IMR-90 (cell line): ENCODE measurements at regions not wholly inside any gene's neighbourhood (a gene's known extent, or its start where the extent isn't known, plus 50 kb on each side); places are given as distances from the start of the nearest gene placed in this dataset.

Experiments used
- ATAC-seq: fragments of 200-7000 bp; cut with Tn5 transposase; 2 replicates; pipeline ENCODE4 v1.9.1; 2020; ENCODE audit warnings: low read depth, mild to moderate bottlenecking, moderate library complexity
- BruUV-seq: library from RNA; stranded (reverse); fragments of 400-500 nt; replicated peaks from 2 replicates; lab custom pipeline; 2021; lab: Mats Ljungman, UMichigan
- CTCF ChIA-PET: fragments of 300-600 bp; formaldehyde crosslinking; extraction: SDS; loops from one replicate; lab custom pipeline; 2021; ENCODE audit warnings: antibody characterized with exemption; lab: Yijun Ruan, JAX
- POLR2A ChIA-PET: fragments of 300-600 bp; sonication (Branson Sonifier 250); formaldehyde crosslinking; loops from one replicate; lab custom pipeline; 2022; ENCODE audit warnings: antibody characterized with exemption; ENCODE audit not compliant: unreplicated experiment; lab: Charles Lee
- DNase-seq: peaks from one replicate; pipeline ENCODE4 v3.0.0; 2013
- H2AFZ ChIP-seq: replicated peaks from 2 replicates; pipeline ENCODE3; 2013; ENCODE audit warnings: low read length, mild to moderate bottlenecking; ENCODE audit not compliant: poor library complexity
- H2AK5ac ChIP-seq: 2 replicates; pipeline ENCODE4 v1.6.1; 2013; ENCODE audit warnings: low read depth, low read length, inconsistent platforms
- H2AK9ac ChIP-seq: replicated peaks from 2 replicates; pipeline ENCODE3; 2013; ENCODE audit warnings: mild to moderate bottlenecking, low read depth, low read length, moderate library complexity; ENCODE audit not compliant: poor library complexity
- H2BK120ac ChIP-seq: 2 replicates; pipeline ENCODE4 v1.6.1; 2013; ENCODE audit warnings: low read depth, low read length, inconsistent platforms
- H2BK15ac ChIP-seq: 3 replicates; pipeline ENCODE4 v1.6.1; 2013; ENCODE audit warnings: low read depth, low read length, inconsistent platforms
- H2BK20ac ChIP-seq: 2 replicates; pipeline ENCODE4 v1.6.1; 2013; ENCODE audit warnings: low read depth, mild to moderate bottlenecking, inconsistent platforms, low read length, moderate library complexity
- H2BK5ac ChIP-seq: 2 replicates; pipeline ENCODE4 v1.6.1; 2013; ENCODE audit warnings: mild to moderate bottlenecking, low read depth, low read length, inconsistent platforms; ENCODE audit not compliant: poor library complexity, severe bottlenecking
- H3K14ac ChIP-seq: replicated peaks from 2 replicates; pipeline ENCODE4 v1.6.1; 2013; ENCODE audit warnings: low read depth, low read length, inconsistent platforms
- H3K18ac ChIP-seq: 2 replicates; pipeline ENCODE4 v1.6.1; 2013; ENCODE audit warnings: low read depth, low read length, control low read depth
- H3K23ac ChIP-seq: 2 replicates; pipeline ENCODE4 v1.6.1; 2013; ENCODE audit warnings: low read depth, low read length, inconsistent platforms
- H3K27ac ChIP-seq: 2 replicates; pipeline ENCODE4 v1.5.1; 2013; ENCODE audit warnings: mild to moderate bottlenecking, control low read depth, low read length; ENCODE audit not compliant: insufficient read depth
- H3K27me3 ChIP-seq: 2 replicates; pipeline ENCODE4 v1.6.1; 2013; ENCODE audit warnings: low read length; ENCODE audit not compliant: control insufficient read depth, insufficient read depth
- H3K36me3 ChIP-seq: 2 replicates; pipeline ENCODE4 v1.6.1; 2013; ENCODE audit warnings: low read length, mixed read lengths; ENCODE audit not compliant: control insufficient read depth, insufficient read depth
- H3K4ac ChIP-seq: 2 replicates; pipeline ENCODE4 v1.6.1; 2013; ENCODE audit warnings: low read depth, low read length, inconsistent platforms
- H3K4me1 ChIP-seq: 2 replicates; pipeline ENCODE4 v1.6.1; 2013; ENCODE audit warnings: low read length, mixed read lengths; ENCODE audit not compliant: control insufficient read depth, insufficient read depth
- H3K4me2 ChIP-seq: 2 replicates; pipeline ENCODE4 v1.6.1; 2013; ENCODE audit warnings: low read depth, mild to moderate bottlenecking, control low read depth, low read length, moderate library complexity
- H3K4me3 ChIP-seq: 2 replicates; pipeline ENCODE4 v1.5.1; 2013; ENCODE audit warnings: low read depth, mild to moderate bottlenecking, control low read depth, low read length, moderate library complexity; ENCODE audit not compliant: insufficient read depth
- H3K56ac ChIP-seq: 2 replicates; pipeline ENCODE4 v1.6.1; 2013; ENCODE audit warnings: low read length, inconsistent platforms; ENCODE audit not compliant: insufficient read depth; ENCODE audit errors: extremely low read depth
- H3K79me1 ChIP-seq, 2 experiments: 2 replicates each; pipeline ENCODE4 v1.6.1; 2013; ENCODE audit warnings: low read length in 2 of 2, inconsistent platforms in 1 of 2, low read depth in 1 of 2
- H3K9ac ChIP-seq: 2 replicates; pipeline ENCODE4 v1.6.1; 2013; ENCODE audit warnings: low read depth, low read length, control low read depth
- H3K9me1 ChIP-seq: 2 replicates; pipeline ENCODE4 v1.6.1; 2013; ENCODE audit warnings: low read length, inconsistent platforms; ENCODE audit not compliant: insufficient read depth
- H3K9me3 ChIP-seq: 2 replicates; pipeline ENCODE4 v1.6.1; 2013; ENCODE audit warnings: low read length; ENCODE audit not compliant: control insufficient read depth, insufficient read depth
- H4K20me1 ChIP-seq: 2 replicates; pipeline ENCODE4 v1.6.1; 2013; ENCODE audit warnings: low read length, inconsistent platforms; ENCODE audit not compliant: insufficient read depth
- H4K5ac ChIP-seq: 2 replicates; pipeline ENCODE4 v1.6.1; 2013; ENCODE audit warnings: mild to moderate bottlenecking, low read depth, low read length, control low read depth
- H4K8ac ChIP-seq, 2 experiments: 2 replicates each; pipeline ENCODE4 v1.6.1; 2013; ENCODE audit warnings: low read depth in 2 of 2, low read length in 2 of 2, control low read depth in 1 of 2, inconsistent platforms in 1 of 2
- H4K91ac ChIP-seq: 2 replicates; pipeline ENCODE4 v1.6.1; 2013; ENCODE audit warnings: low read depth, low read length, inconsistent platforms; ENCODE audit not compliant: insufficient read depth
- CEBPB ChIP-seq: IDR thresholded peaks from 2 replicates; pipeline ENCODE4 v1.6.1; 2012; ENCODE audit warnings: low read depth, low read length, improper control_type of control experiment
- FOS ChIP-seq: fragments of 150-350 bp; IDR thresholded peaks from 2 replicates; pipeline ENCODE4 v1.6.1; 2016; ENCODE audit warnings: low read depth, low read length
- MAFK ChIP-seq: IDR thresholded peaks from 2 replicates; pipeline ENCODE4 v1.6.1; 2012; ENCODE audit warnings: low read depth, low read length, improper control_type of control experiment
- MXI1 ChIP-seq: IDR thresholded peaks from 2 replicates; pipeline ENCODE4 v1.6.1; 2012; ENCODE audit warnings: low read depth, mild to moderate bottlenecking, low read length, moderate library complexity, borderline replicate concordance
- NFE2L2 ChIP-seq: fragments of 150-350 bp; IDR thresholded peaks from 2 replicates; pipeline ENCODE4 v1.6.1; 2016; ENCODE audit warnings: low read depth, mild to moderate bottlenecking, low read length
- POLR2A ChIP-seq: IDR thresholded peaks from 2 replicates; pipeline ENCODE4 v1.6.1; 2012; ENCODE audit warnings: mild to moderate bottlenecking, low read depth, low read length
- RAD21 ChIP-seq: IDR thresholded peaks from 2 replicates; pipeline ENCODE4 v1.6.1; 2012; ENCODE audit warnings: low read length, improper control_type of control experiment
- RCOR1 ChIP-seq: IDR thresholded peaks from 2 replicates; pipeline ENCODE4 v1.6.1; 2012; ENCODE audit warnings: mild to moderate bottlenecking, low read length, improper control_type of control experiment; ENCODE audit not compliant: insufficient replicate concordance
- RFX5 ChIP-seq: IDR thresholded peaks from 2 replicates; pipeline ENCODE4 v1.8.0; 2012; ENCODE audit warnings: low read depth, mild to moderate bottlenecking, low read length, moderate library complexity
- SMC3 ChIP-seq: fragments of 150-350 bp; IDR thresholded peaks from 2 replicates; pipeline ENCODE4 v1.6.1; 2016; ENCODE audit warnings: low read depth, mild to moderate bottlenecking, antibody characterized with exemption, low read length, moderate library complexity
- WGBS, 2 experiments: methylation state at CpG; one replicate each; pipeline versions ENCODE4 v1.1.5 to v1.1.7; 2013; ENCODE audit warnings: missing lambda C conversion rate in 2 of 2; ENCODE audit not compliant: insufficient read length in 1 of 2; ENCODE audit errors: extremely low coverage in 2 of 2; 5-methylcytosine and 5-hydroxymethylcytosine counted together
- dilution Hi-C: fragments of 300-500 bp; cut with HindIII; formaldehyde crosslinking; loops from one replicate; pipeline ENCODE4 v1.14.3; 2018; ENCODE audit warnings: low sequenced_read_pairs; ENCODE audit not compliant: unreplicated experiment
- in situ Hi-C: fragments of 300-500 bp; cut with MboI; formaldehyde crosslinking; loops from 3 replicates; pipeline ENCODE4 v1.14.3; 2019; ENCODE audit warnings: low sequenced_read_pairs, inconsistent platforms, mixed read lengths
- intact Hi-C: fragments of 100-400 bp; cut with micrococcal nuclease; formaldehyde crosslinking; loops from 2 replicates; pipeline ENCODE4 v1.10.0; 2022
- TF ChIP-seq, protein P1 (sequence below): fragments of 150-350 bp; IDR thresholded peaks from 2 replicates; pipeline ENCODE4 v1.6.1; 2016; ENCODE audit warnings: low read depth, mild to moderate bottlenecking, low read length, moderate library complexity, borderline replicate concordance

DNA sequence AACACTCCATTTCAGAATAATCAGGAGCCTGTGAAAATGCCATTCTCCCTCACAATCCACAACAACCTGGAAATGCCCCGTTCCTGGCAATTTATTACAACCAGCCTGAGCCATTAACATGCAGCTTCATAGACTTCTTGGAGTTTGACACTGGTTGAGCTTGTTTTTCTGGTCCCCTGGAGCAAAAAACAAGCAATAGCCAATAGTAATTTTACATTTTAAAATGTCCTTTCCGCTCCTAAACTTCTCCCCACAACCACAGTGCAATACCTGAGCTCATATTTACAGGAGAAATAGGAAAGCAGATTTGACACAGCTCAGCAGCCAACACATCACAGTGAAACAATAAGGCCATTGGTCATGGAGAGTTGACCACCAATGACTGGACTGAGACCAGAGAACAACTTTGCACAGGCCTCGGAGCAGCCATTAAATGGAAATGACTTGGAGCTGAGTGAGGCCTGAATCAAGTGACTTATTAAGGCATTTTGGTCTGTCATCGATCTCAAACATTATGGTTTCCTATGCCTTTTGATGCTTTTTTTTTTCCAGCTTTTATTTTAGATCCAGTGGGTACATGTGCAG lies 73.0 kb downstream of the ENC1 start:
- H3K4me1 ChIP-seq, result no peaks in the 10 kb centered on the region
- ATAC-seq (no peak), DNase-seq (no peak)
- no peak overlapping the region for H2AK9ac ChIP-seq
- POLR2A ChIA-PET, result no interaction called here
- no peak overlapping the region for H2BK20ac ChIP-seq
- no peak overlapping the region for H3K9ac ChIP-seq
- H3K27ac ChIP-seq, result no peak overlapping the region
- 75% methylated on average over 2 of the region's 4 CpGs; no CpG with 5 or more reads in 1 of the 2 experiments for WGBS, 2 experiments
- H4K20me1 ChIP-seq, result no peaks in the 10 kb centered on the region
- H2BK120ac ChIP-seq, result no peak overlapping the region
- H3K79me1 ChIP-seq, result no peaks in the 10 kb centered on the region
- no peak overlapping the region for H4K8ac ChIP-seq
- no peak overlapping the region for H3K23ac ChIP-seq
- no peak overlapping the region for H3K56ac ChIP-seq
- no peak overlapping the region for H4K5ac ChIP-seq
- H3K9me3 ChIP-seq, result no peaks in the 10 kb centered on the region; the same call in 1 of the 2 replicates
- no peak overlapping the region for H3K4me3 ChIP-seq
- no peak overlapping the region for H3K4me2 ChIP-seq
- CTCF ChIA-PET, result interaction anchor here (0.6 to 0.7 kb wide), 3 partner anchors 10 to 1598 kb away, joined by 3 to 4 read pairs (median 3); no protein-coding TSS in a partner anchor
- in situ Hi-C loops, result no loop called here
- no TSS peak for BruUV-seq
- H3K14ac ChIP-seq, result no peak overlapping the region
- no peak overlapping the region for H4K91ac ChIP-seq
- intact Hi-C loops, result no loop called here
- H3K9me1 ChIP-seq, result no peaks in the 10 kb centered on the region
- H2AFZ ChIP-seq, result no peak overlapping the region
- H3K36me3 ChIP-seq, result no peaks in the 10 kb centered on the region
- no peak overlapping the region for H2BK15ac ChIP-seq
- TF ChIP-seq RAD21, result no peak
- TF ChIP-seq MXI1, result no peak
- no peak for TF ChIP-seq RCOR1
- TF ChIP-seq FOS, result no peak
- TF ChIP-seq POLR2A, result no peak
- TF ChIP-seq MAFK, result no peak
- no peak for TF ChIP-seq RFX5
- no peak for TF ChIP-seq SMC3
- no peak for TF ChIP-seq CEBPB
- no peak for TF ChIP-seq NFE2L2
- TF ChIP-seq, protein P1, sequence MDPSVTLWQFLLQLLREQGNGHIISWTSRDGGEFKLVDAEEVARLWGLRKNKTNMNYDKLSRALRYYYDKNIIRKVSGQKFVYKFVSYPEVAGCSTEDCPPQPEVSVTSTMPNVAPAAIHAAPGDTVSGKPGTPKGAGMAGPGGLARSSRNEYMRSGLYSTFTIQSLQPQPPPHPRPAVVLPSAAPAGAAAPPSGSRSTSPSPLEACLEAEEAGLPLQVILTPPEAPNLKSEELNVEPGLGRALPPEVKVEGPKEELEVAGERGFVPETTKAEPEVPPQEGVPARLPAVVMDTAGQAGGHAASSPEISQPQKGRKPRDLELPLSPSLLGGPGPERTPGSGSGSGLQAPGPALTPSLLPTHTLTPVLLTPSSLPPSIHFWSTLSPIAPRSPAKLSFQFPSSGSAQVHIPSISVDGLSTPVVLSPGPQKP, result no peak
- H3K4ac ChIP-seq, result no peak overlapping the region
- no peak overlapping the region for H2AK5ac ChIP-seq
- H3K27me3 ChIP-seq, result no peaks in the 10 kb centered on the region; the same call in 1 of the 2 replicates
- no peak overlapping the region for H3K18ac ChIP-seq
- H2BK5ac ChIP-seq, result no peak overlapping the region
- dilution Hi-C loops, result no loop called here
